IPS-NIHi7 (cell line): ENCODE measurements at regions not wholly inside any gene's neighbourhood (a gene's known extent, or its start where the extent isn't known, plus 50 kb on each side); places are given as distances from the start of the nearest gene placed in this dataset.

Experiments
- DNase-seq: peaks from one replicate; pipeline ENCODE4 v3.0.0; 2012; ENCODE audit warnings: mixed read lengths; ENCODE audit errors: extremely low spot score

DNA sequence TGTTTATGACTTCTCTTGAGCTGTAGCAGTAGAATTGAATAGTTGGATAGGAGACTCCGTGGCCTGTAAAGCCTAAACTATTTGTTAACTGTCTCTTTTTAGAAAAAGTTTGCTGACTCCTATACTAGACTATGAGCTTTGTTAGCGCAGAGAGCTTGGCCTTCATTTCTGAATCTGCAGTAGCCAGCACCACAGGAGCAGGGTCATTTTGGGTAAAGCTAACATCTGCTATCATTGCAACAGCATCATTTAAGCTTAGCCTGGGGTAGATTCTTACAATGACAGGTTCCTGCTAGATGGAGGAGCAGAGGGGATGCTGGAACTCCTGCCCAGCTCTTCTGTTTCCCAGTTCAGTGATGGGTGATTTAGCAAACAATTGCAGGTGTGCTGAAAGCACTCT lies 133.7 kb upstream of the ASTN2 start:
- DNase-seq, result no peak

DNA sequence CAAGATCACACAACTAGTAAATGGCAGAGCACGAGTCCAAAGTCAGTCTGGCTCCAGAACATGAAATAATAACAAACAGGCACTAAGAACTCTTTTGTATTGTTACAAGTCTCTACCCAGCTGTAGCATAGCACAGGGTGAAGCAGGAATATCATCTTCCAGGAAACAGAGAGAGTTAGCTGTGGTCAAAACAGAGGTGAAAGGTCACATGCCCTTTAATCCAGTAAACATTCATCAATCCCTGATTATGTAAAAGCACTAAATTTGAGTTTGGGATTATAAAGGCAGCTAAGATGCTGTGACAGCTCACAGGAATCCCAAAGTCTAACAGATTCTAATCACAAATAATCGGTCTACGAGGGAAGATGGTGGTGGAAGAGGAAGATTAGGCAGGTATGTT lies 133.0 kb upstream of the ASTN2 start:
- DNase-seq, result no peak

DNA sequence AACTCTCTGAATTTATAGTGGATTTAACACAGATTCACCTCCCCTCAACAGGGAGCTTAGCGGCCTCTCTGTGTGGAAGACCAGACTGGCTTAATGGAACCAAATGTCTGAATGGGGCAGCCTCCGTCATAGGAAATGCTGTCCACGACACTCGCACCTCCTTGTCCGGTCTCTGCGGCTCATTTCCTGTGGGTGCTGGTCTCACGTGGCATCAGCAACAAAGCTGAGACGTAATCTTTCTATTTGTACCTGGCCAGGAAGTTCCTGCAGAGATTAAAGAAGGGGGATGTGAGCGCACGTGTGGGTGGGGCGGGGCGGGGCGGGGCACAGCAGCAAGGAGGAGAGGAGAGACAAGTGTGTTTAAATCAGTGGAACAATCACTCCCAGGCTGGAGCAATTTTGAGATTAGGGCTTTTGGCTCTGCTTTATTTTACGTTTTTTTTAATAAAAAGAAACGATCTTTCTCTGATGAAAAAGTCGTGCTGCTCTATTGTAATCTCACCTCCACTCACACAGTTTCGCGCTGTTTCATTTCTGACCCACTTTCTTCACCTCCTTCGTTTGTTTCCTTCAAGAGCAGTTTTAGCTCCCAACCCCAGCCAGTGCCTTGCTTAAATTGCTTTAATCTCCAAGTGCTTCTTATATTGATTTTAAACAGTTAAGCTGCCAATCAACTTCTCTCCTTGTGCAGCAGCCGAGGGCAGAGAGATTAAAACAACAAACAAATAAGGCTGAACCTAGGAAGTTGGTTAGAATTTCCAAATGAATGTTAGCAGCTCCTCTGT lies 132.2 kb upstream of the ASTN2 start:
- peak; percentile 25 for DNase-seq

DNA sequence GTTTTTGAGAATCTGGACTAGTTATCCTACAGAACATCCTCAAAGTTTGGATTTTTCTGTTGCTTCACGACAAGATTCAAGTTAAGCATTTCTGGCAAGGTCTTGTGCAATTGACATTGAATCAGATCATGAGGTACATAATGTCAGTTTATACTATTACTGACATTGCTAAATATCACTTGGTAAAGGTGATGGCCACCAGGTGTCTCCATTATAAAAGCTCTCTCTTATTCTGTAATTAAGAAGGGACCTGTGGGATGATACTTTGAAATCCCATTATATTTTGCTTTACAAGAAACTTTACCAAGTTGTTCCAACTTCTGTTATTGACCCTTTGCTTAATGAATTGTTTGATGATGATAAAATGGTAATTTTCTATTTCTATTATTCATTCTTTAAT lies 131.0 kb upstream of the ASTN2 start:
- no peak for DNase-seq

DNA sequence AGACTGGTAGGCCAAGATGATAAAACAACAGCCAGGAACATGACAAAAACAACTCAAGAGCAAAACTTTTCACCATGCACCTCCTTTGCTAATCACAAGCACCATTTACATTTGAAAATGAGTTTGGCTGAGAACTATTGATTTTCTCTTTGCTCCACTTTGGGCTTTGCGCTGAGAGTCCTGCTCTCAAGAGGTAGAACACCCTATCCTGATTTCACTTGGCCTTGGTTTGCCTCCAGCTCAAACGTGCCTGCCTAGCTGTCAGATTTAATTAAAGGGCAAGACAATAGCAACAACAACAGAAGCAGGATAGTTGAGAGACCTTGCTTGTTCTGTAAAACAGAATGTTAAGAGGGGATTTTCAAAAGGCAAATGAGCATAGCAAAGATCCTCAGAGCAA lies 128.2 kb upstream of the ASTN2 start:
- no peak for DNase-seq

DNA sequence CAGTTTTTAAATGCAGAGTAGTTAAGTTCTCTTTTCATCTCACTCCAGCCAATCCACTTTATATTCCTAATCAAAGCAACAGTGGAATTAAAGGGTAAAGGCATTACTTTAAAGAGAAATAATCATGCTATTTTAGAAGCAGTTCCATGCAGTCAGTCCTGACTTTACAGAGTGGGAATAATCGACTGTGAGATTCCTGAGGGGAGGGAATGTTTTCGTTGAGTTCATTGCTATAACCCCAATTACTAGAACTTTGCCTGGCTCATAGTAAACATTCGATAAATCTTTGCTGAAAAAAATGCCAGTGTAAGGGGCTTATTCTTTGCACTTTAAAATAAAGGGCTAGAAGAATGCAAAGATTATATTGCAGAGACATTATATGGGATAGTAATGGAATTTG lies 127.2 kb upstream of the ASTN2 start:
- no peak for DNase-seq

DNA sequence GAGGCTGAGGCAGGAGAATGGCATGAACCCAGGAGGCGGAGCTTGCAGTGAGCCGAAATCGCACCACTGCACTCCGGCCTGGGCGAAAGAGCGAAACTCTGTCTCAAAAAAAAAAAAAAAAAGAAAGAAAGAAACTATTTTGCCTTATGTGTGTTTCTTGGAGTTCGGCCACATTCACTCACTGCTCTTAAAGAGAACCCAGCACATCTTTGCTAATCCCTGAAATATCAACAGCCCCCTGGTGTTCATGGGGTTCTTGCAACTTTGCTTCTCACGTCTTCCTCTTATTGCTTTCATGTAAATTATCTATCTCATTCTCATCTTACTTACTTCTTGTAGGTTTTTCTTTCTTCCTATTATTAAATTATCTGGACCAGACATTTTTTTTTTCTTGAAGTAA lies 126.3 kb upstream of the ASTN2 start:
- DNase-seq, result no peak

DNA sequence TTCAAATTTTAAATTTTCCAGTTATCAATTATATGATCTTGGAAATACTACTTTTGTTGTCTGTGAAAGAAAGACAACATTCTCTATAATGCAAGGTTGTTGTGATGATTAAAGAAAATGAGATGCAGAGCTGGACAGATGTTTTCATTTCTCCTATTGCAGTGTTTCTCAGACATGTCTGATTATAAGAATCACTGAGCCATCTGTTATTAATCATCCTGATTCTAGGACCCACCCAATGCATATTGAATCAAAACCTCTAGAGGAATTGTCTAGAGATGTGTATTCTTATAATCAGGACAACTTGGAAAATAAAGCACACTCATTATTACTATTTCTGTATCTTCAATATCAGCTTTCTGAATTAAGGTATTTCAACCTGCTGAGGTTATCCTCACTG lies 121.1 kb upstream of the ASTN2 start:
- no peak for DNase-seq

DNA sequence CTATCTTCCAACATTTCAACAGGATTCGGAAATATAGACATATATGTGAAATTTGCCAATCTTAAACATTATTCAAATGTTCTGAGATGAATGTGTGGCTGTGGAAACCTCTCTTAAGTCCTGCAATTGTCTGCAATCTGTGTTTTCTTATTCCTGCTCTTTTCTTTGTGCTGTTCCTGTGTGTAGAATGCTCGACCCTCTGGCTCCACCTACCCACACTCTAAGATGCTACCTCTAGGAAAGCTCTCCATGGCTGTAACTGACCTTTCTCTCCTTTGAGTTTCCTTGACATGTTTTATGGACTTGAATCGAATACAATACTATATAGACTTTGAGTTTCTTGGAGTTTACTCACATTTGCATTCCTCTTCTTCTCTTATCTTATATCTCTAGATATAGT lies 120.6 kb upstream of the ASTN2 start:
- DNase-seq, result peak; percentile 41

DNA sequence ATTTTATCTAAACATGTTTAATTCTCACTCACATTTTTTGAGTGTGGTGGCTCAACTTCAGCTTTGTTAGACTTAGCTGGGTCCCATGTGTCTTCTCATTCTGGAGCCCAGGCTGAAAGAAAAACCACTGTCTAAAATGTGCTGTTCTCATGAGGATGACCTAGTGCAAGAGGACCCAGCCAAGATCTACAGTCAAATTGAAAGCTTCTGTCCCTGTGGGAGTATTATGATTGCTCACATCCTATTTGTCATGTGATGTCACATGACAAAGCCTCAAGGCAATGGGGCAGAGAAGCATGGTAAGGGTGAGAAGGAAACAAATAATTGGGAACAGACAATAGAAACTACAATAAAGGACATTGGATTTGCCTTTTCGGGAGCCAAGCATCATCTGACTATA lies 113.4 kb upstream of the ASTN2 start:
- no peak for DNase-seq

DNA sequence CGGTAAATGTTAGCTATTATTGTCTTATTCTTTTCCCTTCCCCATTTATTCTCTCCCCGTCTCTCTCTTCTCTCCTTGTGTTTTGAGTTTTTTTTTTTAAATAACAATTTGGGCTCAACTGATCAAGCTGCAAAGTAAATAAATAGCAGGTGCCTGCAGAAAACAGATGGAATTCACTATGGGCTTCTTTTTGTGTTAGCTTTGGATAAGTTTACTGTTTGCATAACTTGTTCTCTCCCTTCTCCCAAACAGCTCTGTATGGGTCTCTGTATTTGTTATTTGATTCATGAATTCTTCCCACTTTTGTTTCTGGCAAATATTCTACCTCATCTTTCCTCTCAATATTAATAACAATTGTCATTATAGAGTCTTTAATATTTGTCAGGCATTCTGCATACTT lies 111.8 kb upstream of the ASTN2 start:
- DNase-seq, result no peak

DNA sequence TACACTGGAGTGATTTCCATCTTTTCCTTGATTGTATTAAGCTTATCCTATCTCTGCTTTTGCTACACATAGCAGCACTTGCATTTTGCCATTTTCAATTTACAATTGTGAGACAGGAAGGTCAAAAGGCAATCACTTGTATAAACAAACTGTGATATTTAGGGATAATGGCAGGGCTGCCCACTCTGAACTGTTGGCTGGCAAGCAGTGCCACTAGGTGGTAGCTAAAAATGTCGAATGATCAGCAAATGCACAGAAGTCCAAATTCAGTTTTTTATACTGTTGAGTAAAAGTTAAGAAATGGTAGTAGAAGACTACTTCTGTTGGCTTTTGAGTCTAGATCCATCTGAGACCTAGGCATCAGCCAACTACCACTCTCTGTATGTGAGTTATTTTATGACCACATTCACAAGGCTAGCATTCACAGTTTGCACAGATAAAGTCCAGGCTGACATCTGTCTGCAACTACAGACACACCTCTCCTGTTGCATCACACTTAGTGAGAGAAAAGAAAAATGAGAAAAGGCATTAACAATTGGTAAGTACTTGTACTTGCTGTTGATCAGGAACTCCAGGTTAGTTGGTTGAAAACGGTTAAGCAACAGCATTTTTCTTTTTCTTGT lies 108.8 kb upstream of the ASTN2 start:
- no peak for DNase-seq

DNA sequence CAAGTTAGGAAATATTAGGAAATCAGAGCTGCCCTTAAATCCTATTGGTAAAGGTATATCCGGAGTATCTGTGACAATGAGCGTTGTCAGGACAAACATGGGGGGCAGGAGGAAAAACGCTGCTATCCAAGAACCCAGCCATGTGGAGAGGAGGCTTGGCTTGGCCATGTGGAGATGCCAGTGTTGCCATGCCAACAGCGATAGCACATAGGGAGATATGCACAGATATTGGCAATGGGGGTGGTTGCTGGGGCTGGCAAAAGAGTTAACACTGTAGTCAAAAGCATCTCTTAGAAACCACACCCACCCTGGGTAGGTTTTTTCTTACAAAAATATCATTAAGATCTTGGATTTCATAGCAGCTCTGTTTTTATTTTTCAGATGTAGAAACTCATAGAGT lies 106.4 kb upstream of the ASTN2 start:
- no peak for DNase-seq

DNA sequence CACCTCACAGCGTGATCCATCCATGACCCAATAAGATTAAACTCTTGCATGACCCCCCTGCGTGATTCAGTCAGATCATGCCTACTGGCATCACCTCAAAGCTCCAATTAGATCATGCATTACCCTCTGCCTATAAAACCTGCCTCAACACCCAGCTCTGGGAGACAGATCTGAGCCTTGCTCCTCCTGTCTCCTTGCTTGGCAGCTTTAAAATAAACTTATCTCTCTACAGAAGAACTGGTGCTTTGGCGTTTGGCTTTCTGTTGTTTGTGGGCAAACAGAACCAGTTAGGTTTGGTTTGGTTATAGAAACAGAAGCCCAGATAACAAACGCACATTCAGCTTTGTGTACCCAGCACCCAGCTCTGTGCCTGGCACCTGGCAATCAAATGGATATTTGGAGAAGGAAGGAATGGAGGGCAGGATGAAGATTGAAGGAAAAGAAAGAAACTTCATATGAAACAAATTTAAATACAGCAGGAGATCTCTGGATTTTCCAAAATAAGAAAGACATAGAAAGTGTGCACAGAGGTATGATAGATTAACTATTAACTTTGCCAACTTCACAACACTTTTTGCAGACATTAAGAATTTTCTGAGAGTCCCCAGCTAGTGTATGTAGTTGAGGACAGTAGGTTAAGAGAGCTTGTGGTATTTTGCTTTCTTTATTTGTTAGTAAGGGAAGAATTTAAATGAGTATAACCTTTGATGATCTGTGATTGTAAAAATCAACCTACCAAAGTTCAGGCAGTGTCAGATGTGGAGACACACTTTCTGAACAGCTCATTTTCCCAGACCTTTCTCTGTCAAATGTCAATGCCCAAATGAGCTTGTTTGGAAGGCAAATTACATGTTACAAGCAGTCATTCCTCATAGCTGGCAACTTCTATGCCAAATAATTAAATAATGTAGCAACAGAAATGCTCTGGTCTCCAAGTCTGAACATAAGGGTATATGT lies 102.1 kb upstream of the ASTN2 start:
- no peak for DNase-seq

DNA sequence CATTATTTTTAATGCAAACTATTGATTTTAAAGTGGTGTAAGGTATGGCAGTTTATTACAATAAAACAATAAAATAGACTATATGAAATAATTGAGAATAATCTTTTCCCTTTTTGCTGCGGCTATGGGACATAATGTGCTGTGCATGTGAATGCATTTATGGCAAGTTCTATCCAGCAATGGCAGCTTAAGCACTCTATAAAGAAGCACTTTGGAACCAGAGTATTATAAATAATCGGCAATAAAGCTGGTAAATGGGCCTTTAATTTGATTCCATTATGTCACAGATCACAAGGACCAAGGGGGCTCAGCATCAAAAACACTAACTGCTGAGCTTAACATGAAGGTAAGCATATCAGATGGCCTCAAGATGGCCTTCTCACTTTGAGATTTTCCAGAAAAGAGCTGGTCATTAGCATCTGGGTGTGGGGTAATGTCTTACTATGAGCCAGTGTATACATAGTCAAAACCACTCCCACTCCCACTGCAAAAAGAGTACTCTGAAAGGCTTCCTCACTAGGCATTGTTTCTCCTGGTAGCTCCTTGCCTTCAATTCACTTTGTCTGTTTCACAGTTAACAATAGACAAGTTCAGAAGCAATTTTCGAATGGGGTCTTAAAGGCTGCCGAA lies 97.1 kb upstream of the ASTN2 start:
- no peak for DNase-seq

DNA sequence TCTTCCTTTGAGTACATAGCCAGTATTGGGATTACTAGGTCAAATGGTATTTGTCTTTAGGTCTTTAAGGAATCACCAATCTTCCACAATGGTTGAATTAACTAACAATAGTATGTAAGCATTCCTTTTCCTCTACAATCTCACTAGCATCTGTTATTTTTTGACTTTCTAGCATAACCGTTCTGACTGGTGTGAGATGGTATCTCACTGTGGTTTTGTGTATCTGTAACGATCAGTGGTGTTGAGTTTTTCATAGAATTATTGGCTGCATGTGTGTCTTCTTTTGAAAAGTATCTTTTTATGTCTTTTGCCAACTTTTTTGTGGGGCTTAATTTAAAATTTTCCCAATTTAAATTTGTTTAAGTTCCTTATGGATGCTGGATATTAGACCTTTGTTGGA lies 81.5 kb upstream of the ASTN2 start:
- no peak for DNase-seq

DNA sequence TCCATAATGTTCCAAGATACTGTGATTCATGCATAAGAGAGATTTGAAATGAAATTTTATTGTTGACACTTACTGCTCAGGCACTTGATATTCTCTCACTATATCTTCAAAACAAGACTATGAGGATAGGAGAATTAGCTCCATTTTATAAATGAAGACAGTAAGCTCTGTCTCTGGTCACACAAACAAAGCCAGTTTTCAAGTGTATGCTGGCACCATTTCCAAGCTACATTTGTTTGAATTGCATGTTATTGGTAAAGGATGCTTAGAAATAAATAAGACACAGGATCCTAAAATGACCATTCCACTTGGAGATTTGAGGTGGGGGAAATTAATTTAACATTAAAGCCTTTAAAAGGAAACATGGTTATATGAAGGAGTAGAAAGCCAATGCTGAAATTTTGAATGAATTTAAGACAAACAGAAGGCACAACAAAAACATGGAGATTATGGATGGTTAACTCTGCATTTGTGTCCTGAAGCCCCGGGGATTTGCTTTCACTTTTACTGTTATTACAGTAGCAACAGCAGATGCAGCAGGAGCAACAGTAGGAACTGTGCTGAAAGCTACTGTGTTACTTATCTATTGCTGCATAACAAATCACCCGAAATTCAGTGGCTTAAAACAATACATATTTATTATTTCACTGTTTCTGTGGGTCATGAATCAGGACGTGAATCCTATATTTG lies 79.7 kb upstream of the ASTN2 start:
- DNase-seq, result no peak

DNA sequence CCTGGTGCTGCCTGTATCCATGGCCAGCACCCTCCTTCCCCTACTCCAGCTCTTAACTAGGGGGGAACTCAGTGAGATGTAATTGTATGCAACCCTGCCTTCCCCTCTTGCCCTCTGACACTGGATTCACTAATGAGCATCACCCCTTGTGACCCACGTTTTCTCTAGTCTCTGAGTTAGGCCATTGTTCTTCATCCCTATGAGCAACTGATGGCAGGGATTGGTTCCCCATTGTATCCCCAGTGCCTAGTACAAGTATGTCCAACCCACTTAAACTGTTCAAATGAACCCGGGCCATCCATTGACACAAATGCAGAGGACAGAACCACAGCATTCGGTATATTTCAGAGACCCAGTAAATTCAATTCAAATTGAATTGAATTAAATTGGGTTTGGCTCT lies 77.6 kb upstream of the ASTN2 start:
- no peak for DNase-seq

DNA sequence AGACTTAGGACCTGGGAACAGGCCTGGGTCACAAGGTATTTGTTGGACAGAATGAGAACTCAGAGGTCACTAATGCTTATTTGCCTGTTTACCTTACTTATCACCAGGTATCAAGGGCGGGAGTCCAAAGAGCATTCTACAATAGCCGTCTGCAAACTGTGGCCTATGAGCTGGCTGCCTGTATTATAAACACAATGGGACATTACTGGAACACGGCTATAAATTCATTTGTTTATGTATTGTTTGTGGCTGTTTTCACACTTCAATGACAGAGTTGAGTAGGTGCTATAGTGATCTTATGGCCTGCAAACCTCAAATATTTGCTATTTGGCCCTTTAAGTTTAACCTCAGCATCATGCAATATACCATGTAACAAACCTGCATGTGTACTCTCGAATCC lies 76.6 kb upstream of the ASTN2 start:
- DNase-seq, result no peak

DNA sequence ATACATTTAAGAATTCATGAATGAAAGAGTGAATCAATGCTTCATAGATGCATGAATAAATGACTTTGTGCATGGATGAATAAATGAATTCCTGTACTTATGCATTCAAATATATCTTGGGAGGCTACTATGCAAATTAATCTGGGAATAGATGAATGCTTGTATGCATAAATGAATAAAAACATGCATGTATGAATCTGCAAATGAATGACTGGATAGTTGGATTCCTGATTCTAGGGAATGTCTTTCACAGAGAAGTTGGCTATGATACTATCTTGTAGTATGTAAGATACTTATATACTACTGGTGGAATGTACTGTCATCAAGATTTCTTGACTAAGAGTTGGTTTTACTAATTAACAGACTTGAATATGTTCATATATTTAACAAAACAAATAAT lies 75.3 kb upstream of the ASTN2 start:
- no peak for DNase-seq

DNA sequence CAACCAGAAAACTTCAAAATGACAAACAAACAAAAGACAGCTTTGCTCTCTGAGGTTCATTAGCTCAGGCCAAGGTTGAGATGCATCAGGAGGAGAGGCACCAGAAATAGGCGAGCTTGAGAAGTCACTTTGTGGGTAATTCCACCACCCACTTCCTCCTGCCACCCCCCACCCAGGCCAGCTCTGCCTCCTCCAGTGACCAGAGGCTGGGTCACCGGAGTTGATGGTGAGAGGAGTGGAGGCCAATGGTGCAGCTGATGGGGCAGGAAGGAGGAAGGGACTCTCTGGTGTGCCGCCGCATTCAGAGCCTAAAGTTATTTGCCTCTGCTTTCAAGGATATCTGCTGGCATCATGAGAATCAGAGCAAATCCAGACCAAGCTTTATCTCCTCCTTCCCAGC lies 73.8 kb upstream of the ASTN2 start:
- DNase-seq, result no peak
